ENCODE measurements at regions not wholly inside any gene's neighbourhood (a gene's known extent, or its start where the extent isn't known, plus 50 kb on each side); places are given as distances from the start of the nearest gene placed in this dataset.

DNA sequence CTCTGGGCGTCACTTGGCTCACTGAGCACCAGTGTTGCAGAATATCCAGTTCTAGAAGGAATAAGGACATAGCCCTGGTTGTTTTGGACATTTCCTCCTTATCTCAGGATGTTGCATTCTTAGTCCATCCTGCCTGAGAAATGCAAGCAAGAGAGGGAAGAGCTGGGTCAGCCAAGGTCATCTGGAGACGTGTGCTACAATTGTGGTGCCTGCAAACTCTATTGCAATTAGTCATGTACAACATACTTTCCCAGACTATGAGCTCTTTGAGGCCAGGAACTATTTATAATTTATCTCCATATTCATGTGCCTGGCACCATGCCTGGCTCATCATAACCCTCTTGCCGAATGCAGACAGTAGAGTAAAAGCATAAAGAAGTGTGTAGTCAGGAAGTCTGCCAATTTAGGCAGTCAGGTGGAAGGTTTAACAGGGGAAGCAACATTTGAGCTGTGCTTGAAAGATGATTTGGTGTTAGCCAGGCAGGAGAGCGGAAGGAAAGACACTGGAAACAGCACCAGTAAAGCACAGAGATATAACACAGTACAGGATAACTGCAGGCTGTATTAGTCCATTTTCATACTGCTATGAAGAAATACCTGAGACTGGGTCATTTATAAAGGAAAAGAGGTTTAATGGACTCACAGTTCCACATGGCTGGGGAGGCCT lies 129.4 kb upstream of the PAX6 start:
- H4K20me1 ChIP-seq: no peaks in the 10 kb centered on the region
- no peak overlapping the region for H3K9ac ChIP-seq
- H3K36me3 ChIP-seq: no peaks in the 10 kb centered on the region
- H3K4me1 ChIP-seq: no peaks in the 10 kb centered on the region
- no peaks in the 10 kb centered on the region for H3K9me3 ChIP-seq
- no peaks in the 10 kb centered on the region for H3K27me3 ChIP-seq
- H3K27ac ChIP-seq: no peak overlapping the region
- no peak overlapping the region for H3K4me3 ChIP-seq
- no peak overlapping the region for H3K4me2 ChIP-seq
- TF ChIP-seq Cebpa-rat (IDR thresholded peaks at IDR 0.05): no peak

DNA sequence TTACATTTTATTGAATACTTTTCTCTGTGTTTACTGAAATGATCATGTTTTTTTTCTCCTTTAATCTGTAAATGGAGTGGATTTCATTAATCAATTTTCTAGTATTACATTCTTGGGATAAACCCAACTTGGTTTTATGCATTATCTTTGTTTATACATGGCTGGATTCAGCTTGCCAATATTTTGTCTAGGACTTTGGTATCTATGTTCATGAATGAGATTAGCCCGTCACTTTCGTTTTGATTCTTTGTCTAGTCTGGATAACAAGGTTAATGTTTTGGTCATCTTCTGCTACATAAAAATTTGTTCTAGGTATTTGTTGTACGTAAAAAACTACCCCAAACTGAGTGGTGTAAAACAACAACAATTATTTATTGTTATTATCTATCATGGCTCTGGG lies 127.9 kb upstream of the PAX6 start:
- H3K36me3 ChIP-seq: no peaks in the 10 kb centered on the region
- H3K9ac ChIP-seq: no peak overlapping the region
- H3K27me3 ChIP-seq: no peaks in the 10 kb centered on the region
- H3K9me3 ChIP-seq: no peaks in the 10 kb centered on the region
- no peak overlapping the region for H3K27ac ChIP-seq
- no peak overlapping the region for H3K4me2 ChIP-seq
- no peak for TF ChIP-seq Cebpa-rat (IDR thresholded peaks at IDR 0.05)
- H4K20me1 ChIP-seq: no peaks in the 10 kb centered on the region
- H3K4me1 ChIP-seq: no peaks in the 10 kb centered on the region
- H3K4me3 ChIP-seq: no peak overlapping the region

DNA sequence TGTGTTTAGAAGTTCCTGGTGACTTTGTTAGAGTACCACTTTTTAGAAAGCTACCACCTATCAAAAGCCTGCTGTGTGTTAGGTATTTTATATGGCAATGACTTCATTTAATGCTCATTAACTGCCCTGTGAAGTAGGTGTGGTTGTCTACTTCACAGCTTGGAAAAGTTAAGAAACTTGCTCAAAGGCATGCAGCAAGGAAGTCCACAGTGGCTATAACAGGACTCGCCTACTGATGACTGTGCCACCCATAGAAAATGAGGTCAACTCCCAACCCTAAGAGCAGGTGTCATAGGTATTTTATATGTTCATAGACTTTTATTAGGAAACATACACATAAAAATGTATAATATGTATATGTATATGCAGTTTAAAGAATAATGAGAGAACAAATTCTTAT lies 125.2 kb upstream of the PAX6 start:
- no peaks in the 10 kb centered on the region for H3K4me1 ChIP-seq
- H3K9ac ChIP-seq: no peak overlapping the region
- H3K4me3 ChIP-seq: no peak overlapping the region
- no peak overlapping the region for H3K27ac ChIP-seq
- no peak overlapping the region for H3K4me2 ChIP-seq
- no peaks in the 10 kb centered on the region for H3K27me3 ChIP-seq
- no peaks in the 10 kb centered on the region for H3K9me3 ChIP-seq
- no peaks in the 10 kb centered on the region for H4K20me1 ChIP-seq
- no peaks in the 10 kb centered on the region for H3K36me3 ChIP-seq
- no peak for TF ChIP-seq Cebpa-rat (IDR thresholded peaks at IDR 0.05)

DNA sequence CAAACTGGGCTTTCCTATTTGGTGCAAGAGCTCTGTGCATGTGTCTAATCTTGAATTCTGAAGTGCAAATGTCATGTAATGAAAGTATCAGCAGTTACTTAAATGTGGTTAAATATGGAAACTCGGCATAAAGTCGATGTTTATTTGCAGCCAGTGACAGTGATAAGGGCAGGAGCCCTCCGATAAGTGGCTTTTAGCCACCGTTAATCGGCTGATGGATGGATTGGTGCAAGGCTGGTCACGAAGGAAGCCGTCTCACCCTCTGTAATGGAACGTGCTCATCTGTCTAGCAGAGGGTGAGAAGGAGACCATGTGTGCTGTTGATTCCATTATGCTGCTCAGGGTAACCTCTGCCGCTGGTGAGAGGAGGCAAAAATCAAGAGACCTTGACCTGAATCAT lies 121.8 kb upstream of the PAX6 start:
- no peaks in the 10 kb centered on the region for H3K4me1 ChIP-seq
- no peaks in the 10 kb centered on the region for H4K20me1 ChIP-seq
- H3K27ac ChIP-seq: no peak overlapping the region
- H3K9ac ChIP-seq: no peak overlapping the region
- no peak overlapping the region for H3K4me2 ChIP-seq
- no peaks in the 10 kb centered on the region for H3K27me3 ChIP-seq
- H3K36me3 ChIP-seq: no peaks in the 10 kb centered on the region
- no peak for TF ChIP-seq Cebpa-rat (IDR thresholded peaks at IDR 0.05)
- no peak overlapping the region for H3K4me3 ChIP-seq
- no peaks in the 10 kb centered on the region for H3K9me3 ChIP-seq

DNA sequence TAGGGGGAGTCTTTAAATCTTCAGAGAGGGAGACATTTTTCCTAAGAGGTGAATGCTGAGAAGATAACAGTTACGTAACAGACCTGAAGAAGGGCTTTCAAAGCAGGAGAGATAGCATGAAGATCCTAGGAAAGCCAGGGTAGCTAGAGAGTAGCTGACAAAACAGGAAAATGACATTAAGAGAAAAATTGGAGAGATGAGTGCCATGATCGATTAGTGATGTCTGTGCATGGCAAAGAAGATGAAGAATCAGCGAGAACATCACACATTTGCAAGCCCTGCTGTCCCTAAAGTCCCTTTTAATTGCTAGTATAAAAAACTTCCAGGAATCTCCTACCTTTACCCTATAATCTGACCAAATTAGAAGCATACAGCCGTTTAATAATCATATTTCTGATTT lies 116.9 kb upstream of the PAX6 start:
- no peak overlapping the region for H3K9ac ChIP-seq

DNA sequence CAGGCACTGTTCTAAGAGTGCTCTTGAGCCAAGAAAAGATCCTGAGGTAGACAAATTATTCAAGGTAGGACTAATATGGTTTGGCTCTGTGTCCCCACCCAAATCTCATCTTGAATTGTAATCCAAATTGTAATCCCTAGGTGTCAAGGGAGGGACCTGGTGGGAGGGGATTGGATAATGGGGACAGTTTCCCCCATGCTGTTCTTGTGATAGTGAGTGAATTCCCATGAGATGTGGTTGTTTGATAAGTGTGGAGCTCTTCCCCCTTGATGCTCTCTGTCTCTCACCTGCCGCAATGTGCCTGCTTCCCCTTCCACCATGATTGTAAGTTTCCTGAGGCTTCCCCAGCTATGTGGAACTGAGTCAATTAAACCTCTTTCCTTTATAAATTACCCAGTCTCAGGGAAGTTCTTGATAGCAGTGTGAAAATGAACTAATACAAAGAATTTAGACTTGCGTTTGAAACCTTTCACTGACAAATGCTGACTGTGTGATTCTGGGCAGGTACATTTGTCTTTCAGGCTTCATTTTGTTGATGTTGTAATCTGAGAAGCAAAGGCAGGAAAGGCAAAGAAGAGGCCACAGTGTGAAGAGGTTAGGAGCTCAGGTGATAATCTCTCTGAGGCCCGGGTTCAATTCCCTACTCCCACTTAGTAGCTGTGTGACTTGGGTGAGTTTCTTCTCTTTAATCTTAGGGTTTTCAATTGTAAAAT lies 115.8 kb upstream of the PAX6 start:
- no peaks in the 10 kb centered on the region for H3K9me3 ChIP-seq
- H3K4me2 ChIP-seq: no peak overlapping the region
- no peaks in the 10 kb centered on the region for H3K27me3 ChIP-seq
- no peak overlapping the region for H3K9ac ChIP-seq
- no peak for TF ChIP-seq Cebpa-rat (IDR thresholded peaks at IDR 0.05)
- no peaks in the 10 kb centered on the region for H4K20me1 ChIP-seq
- no peaks in the 10 kb centered on the region for H3K36me3 ChIP-seq
- no peak overlapping the region for H3K27ac ChIP-seq
- H3K4me3 ChIP-seq: no peak overlapping the region
- H3K4me1 ChIP-seq: no peaks in the 10 kb centered on the region

More for the DNA sequence above, 116.9 kb upstream of the PAX6 start:
- Histone ChIP-seq H3K27ac (no peak overlapping the region), H3K4me1 (no peaks in the 10 kb centered on the region), H3K36me3 (no peaks in the 10 kb centered on the region), H3K4me3 (no peak overlapping the region), H3K27me3 (no peaks in the 10 kb centered on the region), H3K4me2 (no peak overlapping the region), H4K20me1 (no peaks in the 10 kb centered on the region), H3K9me3 (no peaks in the 10 kb centered on the region)
- TF ChIP-seq Cebpa-rat (IDR thresholded peaks at IDR 0.05): no peak

DNA sequence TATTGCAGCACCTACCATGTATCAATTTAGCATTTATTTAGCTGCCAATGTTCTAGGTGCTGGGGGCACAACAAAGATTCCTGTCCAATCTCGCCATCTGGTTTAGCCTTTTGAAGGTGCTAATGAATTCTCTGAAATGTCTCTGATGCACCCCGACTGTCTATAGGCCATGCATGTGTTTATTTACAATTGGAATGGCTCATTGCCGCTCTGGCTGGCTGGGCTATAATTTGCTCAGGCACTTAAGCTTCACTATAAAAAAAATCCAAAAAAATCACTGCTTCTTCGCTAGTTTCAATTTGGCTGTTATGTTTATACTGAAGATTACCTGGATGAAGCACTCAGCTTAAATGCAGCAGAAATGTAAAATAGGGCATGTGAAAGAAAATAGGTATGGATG lies 115.0 kb upstream of the PAX6 start:
- TF ChIP-seq Cebpa-rat (IDR thresholded peaks at IDR 0.05): no peak
- Histone ChIP-seq H3K4me1 (no peaks in the 10 kb centered on the region), H3K36me3 (no peaks in the 10 kb centered on the region), H3K4me2 (no peak overlapping the region), H3K4me3 (no peak overlapping the region), H3K27me3 (no peaks in the 10 kb centered on the region), H3K27ac (no peak overlapping the region), H3K9me3 (no peaks in the 10 kb centered on the region), H3K9ac (no peak overlapping the region), H4K20me1 (no peaks in the 10 kb centered on the region)

GRCh38 chr11:31922450-31922849 lies 111.3 kb upstream of the PAX6 start:
- H3K9me3 ChIP-seq: no peaks in the 10 kb centered on the region
- H3K36me3 ChIP-seq: no peaks in the 10 kb centered on the region
- TF ChIP-seq Cebpa-rat (IDR thresholded peaks at IDR 0.05): no peak
- no peaks in the 10 kb centered on the region for H4K20me1 ChIP-seq
- H3K4me2 ChIP-seq: no peak overlapping the region
- H3K4me1 ChIP-seq: no peaks in the 10 kb centered on the region
- H3K9ac ChIP-seq: no peak overlapping the region
- H3K27me3 ChIP-seq: no peaks in the 10 kb centered on the region
- H3K4me3 ChIP-seq: no peak overlapping the region
- no peak overlapping the region for H3K27ac ChIP-seq

DNA sequence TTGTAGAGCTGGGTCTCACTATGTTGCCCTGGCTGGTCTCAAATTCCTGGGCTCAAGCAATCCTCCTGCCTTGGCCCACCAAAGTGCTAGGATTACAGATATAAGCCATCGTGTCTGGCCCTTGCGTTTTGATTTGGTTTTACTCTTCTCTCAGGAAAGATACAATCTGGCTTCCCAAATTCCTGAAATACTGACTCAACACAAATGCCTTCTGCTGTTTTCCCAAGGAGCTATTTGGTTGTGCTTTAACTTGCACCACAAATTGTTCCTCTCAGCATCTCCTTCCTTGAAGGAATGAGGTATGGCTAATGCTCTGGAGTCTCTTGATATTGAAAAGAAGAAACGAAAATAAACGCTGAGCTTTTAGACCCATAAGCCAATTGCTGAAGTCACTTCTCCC lies 110.0 kb upstream of the PAX6 start:
- Histone ChIP-seq H3K36me3 (no peaks in the 10 kb centered on the region), H3K4me3 (no peak overlapping the region), H3K27ac (no peak overlapping the region), H3K9ac (no peak overlapping the region), H3K27me3 (no peaks in the 10 kb centered on the region), H3K4me1 (no peaks in the 10 kb centered on the region), H3K4me2 (no peak overlapping the region), H4K20me1 (no peaks in the 10 kb centered on the region), H3K9me3 (no peaks in the 10 kb centered on the region)
- TF ChIP-seq Cebpa-rat (IDR thresholded peaks at IDR 0.05): no peak

- H3K9me3 ChIP-seq: 0 out of 2 replicates have a peak, but pooled peaks cover 4% of the 10 kb centered on the region
- H3K27me3 ChIP-seq: no peaks in the 10 kb centered on the region
Measured at GRCh38 chr11:31919175-31919574, 108.1 kb upstream of the PAX6 start.

More at GRCh38 chr11:31919175-31919574, 108.1 kb upstream of the PAX6 start:
- H3K27ac ChIP-seq: no peak overlapping the region
- no peak for TF ChIP-seq Cebpa-rat (IDR thresholded peaks at IDR 0.05)
- H3K4me2 ChIP-seq: no peak overlapping the region
- no peaks in the 10 kb centered on the region for H4K20me1 ChIP-seq
- no peak overlapping the region for H3K4me3 ChIP-seq
- H3K4me1 ChIP-seq: peaks cover 9% of the 10 kb centered on the region
- H3K36me3 ChIP-seq: no peaks in the 10 kb centered on the region
- no peak overlapping the region for H3K9ac ChIP-seq
